ENCODE measurements at regions not wholly inside any gene's neighbourhood (a gene's known extent, or its start where the extent isn't known, plus 50 kb on each side); places are given as distances from the start of the nearest gene placed in this dataset.

- ChIA-PET POLR2A (ENCODE audit: unreplicated experiment) (no interaction called here), CTCF (no interaction called here)
- intact Hi-C loops (cut with micrococcal nuclease; ENCODE audit: unreplicated experiment), result no loop called here
- no peaks in the 10 kb centered on the region for H4K20me1 ChIP-seq (ENCODE audit: insufficient read depth)
- H3K27ac ChIP-seq, result no peak overlapping the region
- TF ChIP-seq EZH2 (IDR thresholded peaks at IDR 0.05; ENCODE audit: low read depth) (no peak), CTCF (conservative IDR thresholded peaks at IDR 0.05) (no peak)
- DNase-seq, result no peak
- no peaks in the 10 kb centered on the region for H3K4me1 ChIP-seq (replicated peaks; ENCODE audit: insufficient read depth)
- no peaks in the 10 kb centered on the region for H3K9me2 ChIP-seq (ENCODE audit: insufficient read depth)
- H3K4me3 ChIP-seq, result no peak overlapping the region
- no TSS peak for BruUV-seq (replicated peaks)
- no peaks in the 10 kb centered on the region for H3K36me3 ChIP-seq (ENCODE audit: low read depth)
- no peak overlapping the region for H3K4me2 ChIP-seq
- H3K79me2 ChIP-seq (ENCODE audit: low read depth), result no peaks in the 10 kb centered on the region
- H2AFZ ChIP-seq, result no peak overlapping the region
- no peaks in the 10 kb centered on the region for H3F3A ChIP-seq (ENCODE audit: insufficient read depth, low read depth)
- H3K27me3 ChIP-seq (ENCODE audit: insufficient read depth, low read depth), result peaks cover 53% of the 10 kb centered on the region
- H3K9me3 ChIP-seq (ENCODE audit: insufficient read depth, low read depth), result no peaks in the 10 kb centered on the region; the same call in 1 of the 2 replicates
These were observed 84.9 kb upstream of the LRFN2 start for GRCh38 chr6:40672087-40672486.

- POLR2A ChIA-PET (ENCODE audit: unreplicated experiment), result no interaction called here
- no TSS peak for BruUV-seq (replicated peaks)
These were observed 84.5 kb upstream of the LRFN2 start for GRCh38 chr6:40671694-40672050.

GRCh38 chr6:40671001-40671693 is 84.0 kb upstream of the LRFN2 start:
- no peak overlapping the region for H3K4me2 ChIP-seq
- no peaks in the 10 kb centered on the region for H4K20me1 ChIP-seq (ENCODE audit: insufficient read depth)
- no peaks in the 10 kb centered on the region for H3K9me2 ChIP-seq (ENCODE audit: insufficient read depth)
- H3K9me3 ChIP-seq (ENCODE audit: insufficient read depth, low read depth), result no peaks in the 10 kb centered on the region; the same call in 1 of the 2 replicates
- no peak for TF ChIP-seq CTCF (conservative IDR thresholded peaks at IDR 0.05)
- no peak for TF ChIP-seq EZH2 (IDR thresholded peaks at IDR 0.05; ENCODE audit: low read depth)
- H3K27ac ChIP-seq, result no peak overlapping the region
- H3K79me2 ChIP-seq (ENCODE audit: low read depth), result no peaks in the 10 kb centered on the region
- H3K4me3 ChIP-seq, result no peak overlapping the region
- ChIA-PET CTCF (no interaction called here), POLR2A (ENCODE audit: unreplicated experiment) (interaction anchor here (0.7 kb wide), 1 partner anchor 190 kb away, joined by 4 read pairs; no protein-coding TSS in a partner anchor)
- intact Hi-C loops (cut with micrococcal nuclease; ENCODE audit: unreplicated experiment), result no loop called here
- no peaks in the 10 kb centered on the region for H3F3A ChIP-seq (ENCODE audit: insufficient read depth, low read depth)
- H3K4me1 ChIP-seq (replicated peaks; ENCODE audit: insufficient read depth), result no peaks in the 10 kb centered on the region
- peaks cover 44% of the 10 kb centered on the region for H3K27me3 ChIP-seq (ENCODE audit: insufficient read depth, low read depth)
- no peaks in the 10 kb centered on the region for H3K36me3 ChIP-seq (ENCODE audit: low read depth)
- BruUV-seq (replicated peaks), result no TSS peak
- no peak for DNase-seq
- H2AFZ ChIP-seq, result no peak overlapping the region

More at GRCh38 chr6:40671694-40672050, 84.5 kb upstream of the LRFN2 start:
- H3K36me3 ChIP-seq (ENCODE audit: low read depth), result no peaks in the 10 kb centered on the region
- H2AFZ ChIP-seq, result no peak overlapping the region
- no peaks in the 10 kb centered on the region for H3K4me1 ChIP-seq (replicated peaks; ENCODE audit: insufficient read depth)
- intact Hi-C loops (cut with micrococcal nuclease; ENCODE audit: unreplicated experiment), result no loop called here
- H3K27ac ChIP-seq, result no peak overlapping the region
- H4K20me1 ChIP-seq (ENCODE audit: insufficient read depth), result no peaks in the 10 kb centered on the region
- H3F3A ChIP-seq (ENCODE audit: insufficient read depth, low read depth), result no peaks in the 10 kb centered on the region
- no peak for DNase-seq
- no peaks in the 10 kb centered on the region for H3K9me2 ChIP-seq (ENCODE audit: insufficient read depth)
- H3K4me3 ChIP-seq, result no peak overlapping the region
- TF ChIP-seq CTCF (conservative IDR thresholded peaks at IDR 0.05), result no peak
- no peak for TF ChIP-seq EZH2 (IDR thresholded peaks at IDR 0.05; ENCODE audit: low read depth)
- H3K4me2 ChIP-seq, result no peak overlapping the region
- no peaks in the 10 kb centered on the region for H3K79me2 ChIP-seq (ENCODE audit: low read depth)
- H3K9me3 ChIP-seq (ENCODE audit: insufficient read depth, low read depth), result no peaks in the 10 kb centered on the region; the same call in 1 of the 2 replicates
- peaks cover 49% of the 10 kb centered on the region for H3K27me3 ChIP-seq (ENCODE audit: insufficient read depth, low read depth)
- CTCF ChIA-PET, result no interaction called here

Measured in PC-9 (cell line).